Right lung (tissue), 2 donors: ENCODE measurements at regions not wholly inside any gene's neighbourhood (a gene's known extent, or its start where the extent isn't known, plus 50 kb on each side); places are given as distances from the start of the nearest gene placed in this dataset.

Experiments used
- DNase-seq, 2 donors: peaks; one replicate each; pipeline ENCODE4 v3.0.0-alpha.2; 2013

DNA sequence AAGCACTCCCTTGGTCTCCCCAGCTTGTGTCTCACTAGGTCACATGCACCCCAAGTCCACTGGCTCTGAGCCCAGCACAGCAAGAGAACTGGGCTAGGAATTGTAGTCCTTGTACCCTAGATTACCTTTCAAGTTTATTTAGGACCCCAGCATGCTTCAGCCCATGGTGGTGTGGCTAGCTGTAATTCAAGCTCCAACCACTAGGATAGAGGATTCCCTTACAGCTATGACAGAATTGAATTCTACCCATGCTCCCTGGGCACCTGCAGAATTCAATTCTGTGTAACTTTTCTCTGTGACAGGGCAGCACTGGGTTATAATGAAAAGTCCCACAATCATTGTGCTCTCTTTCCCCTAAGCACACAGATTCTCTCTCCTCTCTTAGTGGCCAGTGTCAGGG lies 253.8 kb upstream of the DMD start:
- DNase-seq: no peak

DNA sequence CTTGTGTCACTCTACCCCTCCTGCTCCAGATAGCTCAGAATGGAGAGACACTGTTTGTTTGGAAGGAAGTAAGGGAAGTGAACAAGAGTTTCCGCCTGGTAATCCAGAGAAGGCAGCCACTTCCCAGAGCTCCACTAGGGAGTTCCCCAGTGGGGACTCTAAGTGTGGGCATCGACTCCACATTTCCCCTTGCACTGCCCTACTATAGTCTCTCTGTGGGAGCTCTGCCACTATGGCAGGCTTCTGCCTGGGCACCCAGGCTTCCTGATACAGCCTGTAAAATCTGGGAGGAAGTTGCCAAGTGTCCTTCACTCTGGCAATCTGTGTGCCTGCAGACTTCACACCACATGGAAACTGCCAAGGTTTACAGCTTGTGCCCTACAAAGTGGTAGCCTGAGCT lies 245.8 kb upstream of the DMD start:
- no peak for DNase-seq

DNA sequence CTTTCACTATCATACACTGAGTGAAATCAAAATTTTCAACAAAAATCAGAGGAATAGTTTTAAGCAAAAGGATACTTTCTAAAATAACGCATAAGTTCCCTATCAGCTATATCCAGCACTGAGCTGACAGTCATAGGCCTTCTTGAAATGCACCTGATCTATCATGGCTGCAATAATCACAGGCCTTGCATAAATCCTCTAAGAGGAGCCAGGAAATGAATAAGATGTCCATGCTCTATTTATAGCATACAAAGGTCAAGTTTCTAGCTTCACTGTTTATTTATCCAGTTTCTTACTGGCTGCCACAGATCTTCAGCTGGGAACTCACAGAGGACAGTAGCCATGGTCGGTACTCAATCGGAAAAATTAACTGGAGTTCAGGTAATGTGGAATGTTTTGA lies 235.9 kb upstream of the DMD start:
- DNase-seq: no peak

DNA sequence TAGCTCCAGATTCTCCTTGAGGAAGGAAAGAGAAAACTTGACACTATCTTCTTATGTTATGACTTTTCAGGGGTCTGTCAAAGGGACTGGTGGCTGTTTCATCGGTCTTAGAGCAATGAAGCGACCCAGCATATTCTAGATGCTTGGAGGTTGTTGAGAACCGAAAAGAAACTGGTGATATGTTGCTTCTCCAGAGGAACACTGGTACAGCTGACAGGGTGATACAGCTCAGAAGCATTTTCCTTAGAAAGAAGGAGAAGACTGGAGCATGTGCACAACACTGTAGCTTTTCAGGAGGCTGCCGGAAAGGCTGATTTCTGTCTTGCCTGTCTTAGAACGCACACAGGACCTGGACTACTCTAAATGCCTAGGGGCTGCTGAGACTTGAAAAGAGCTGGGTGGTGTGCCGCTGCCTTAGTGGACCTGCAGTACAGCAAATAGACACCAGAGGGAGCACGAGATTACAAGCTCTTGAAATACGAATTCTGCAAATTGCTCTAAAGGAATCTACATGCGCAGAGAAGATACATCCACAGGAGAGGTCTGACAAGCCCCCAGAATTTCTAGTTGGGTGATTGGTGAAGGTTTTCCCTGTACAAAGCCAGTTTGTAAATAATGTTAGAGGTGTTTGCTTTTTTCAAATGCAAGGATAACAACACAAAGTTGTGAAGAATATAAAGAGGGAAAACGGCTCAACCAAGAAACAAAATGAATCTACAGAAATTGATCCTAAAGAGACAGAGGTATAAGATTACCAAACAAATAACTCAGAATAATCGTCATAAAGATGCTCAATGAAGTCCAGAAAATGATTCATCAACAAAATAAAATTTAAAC lies 223.1 kb upstream of the DMD start:
- peak; percentile 30 to 63 for DNase-seq

DNA sequence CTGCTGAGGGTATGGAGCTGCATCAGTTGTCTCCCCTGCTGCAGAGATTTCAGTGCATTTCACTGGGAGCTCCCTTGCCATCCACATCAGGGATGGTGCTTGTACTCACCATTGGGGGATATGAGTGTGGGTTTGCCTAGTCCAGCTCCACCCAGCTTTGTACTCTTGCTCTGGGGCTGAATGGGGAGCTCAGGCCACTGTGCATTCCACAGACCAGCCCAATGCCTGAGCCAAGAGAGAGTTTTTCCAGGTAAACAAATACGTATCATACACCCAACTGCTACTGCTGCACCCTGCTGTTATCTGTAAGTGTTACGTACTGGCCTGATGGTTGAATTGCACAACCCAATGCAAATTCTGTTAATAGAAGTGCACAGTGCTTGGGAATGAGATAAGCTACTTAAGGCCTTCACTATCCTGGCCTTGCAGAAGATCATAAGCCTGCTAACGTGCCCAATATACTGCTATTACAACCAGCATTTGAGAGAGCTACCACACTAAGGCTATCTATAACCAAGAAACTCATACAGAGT lies 205.0 kb upstream of the DMD start:
- DNase-seq: no peak

DNA sequence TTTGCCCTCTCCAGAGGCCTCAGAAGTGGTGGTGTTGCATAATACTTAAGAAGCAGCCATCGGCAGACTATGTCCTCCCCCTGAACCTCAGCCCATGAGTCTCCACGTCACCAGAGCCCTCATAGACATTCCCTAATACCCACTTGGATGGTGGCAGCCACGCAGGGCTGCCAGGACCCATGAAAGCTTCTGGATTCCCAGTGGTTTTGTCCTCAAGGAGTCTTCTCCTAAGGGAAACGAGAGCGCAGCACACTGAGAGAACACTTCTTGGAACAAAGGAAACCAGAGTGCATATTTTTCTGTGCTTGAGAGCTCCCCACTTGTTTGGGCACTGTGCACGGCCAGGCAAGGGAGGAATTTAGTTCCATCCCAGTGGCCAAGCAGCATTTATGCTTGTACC lies 204.1 kb upstream of the DMD start:
- DNase-seq: no peak

DNA sequence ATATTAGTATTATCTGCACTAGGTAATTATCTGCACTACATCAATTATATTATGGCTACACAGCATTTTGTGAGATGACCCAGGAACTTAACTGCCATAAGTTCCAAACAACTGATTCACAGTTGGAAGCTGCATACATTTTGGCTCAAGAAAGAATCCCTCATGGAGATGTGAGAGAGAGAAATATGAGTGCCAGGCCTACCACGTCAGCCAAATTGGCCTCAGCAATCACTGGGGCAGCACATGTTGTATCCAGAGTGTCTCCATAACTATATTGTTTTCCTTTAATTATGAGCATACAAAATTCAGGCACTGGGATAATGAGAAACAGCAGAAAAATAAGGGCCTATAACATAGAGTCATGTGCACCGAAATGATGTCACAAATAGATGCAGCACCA lies 174.2 kb upstream of the DMD start:
- DNase-seq: no peak

DNA sequence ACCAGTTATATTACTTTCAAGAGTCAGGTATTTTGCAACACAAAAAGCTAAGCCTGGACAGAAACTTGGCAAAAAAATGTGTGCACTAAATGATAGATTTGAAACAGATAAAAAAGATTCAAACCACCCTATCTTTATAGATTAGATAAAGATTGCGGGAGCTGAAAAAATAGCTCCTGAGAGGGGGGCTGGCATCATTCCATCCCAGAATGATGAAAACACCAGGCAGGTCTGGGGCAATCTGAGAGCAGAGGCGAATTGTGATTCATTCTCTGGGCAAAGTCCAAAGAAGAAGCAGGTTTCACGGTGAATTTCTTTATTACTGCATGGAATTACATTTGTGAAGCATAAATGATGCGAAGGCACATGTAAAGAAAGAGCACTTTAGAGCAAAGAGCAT lies 168.5 kb upstream of the DMD start:
- DNase-seq: peak in 1 of 2 donors; percentile 0

DNA sequence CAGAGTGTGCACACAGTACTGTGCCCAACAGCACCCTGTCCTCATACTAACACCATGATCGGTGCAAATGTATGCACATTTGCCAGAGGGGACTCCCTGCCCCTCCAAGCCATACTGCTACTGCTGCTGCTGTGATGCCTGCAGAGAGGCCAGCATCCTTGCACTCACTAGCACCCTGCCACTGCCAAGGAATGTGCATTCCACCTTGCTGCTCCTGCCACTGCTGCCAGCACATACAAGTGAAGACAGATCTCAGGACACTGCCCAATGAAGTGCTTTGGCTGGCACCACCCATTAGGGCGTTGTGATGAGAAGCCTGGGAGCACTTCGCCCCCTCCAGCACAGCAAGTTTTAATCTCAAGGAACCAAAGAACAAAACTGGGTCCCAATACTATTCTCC lies 146.3 kb upstream of the DMD start:
- no peak for DNase-seq

DNA sequence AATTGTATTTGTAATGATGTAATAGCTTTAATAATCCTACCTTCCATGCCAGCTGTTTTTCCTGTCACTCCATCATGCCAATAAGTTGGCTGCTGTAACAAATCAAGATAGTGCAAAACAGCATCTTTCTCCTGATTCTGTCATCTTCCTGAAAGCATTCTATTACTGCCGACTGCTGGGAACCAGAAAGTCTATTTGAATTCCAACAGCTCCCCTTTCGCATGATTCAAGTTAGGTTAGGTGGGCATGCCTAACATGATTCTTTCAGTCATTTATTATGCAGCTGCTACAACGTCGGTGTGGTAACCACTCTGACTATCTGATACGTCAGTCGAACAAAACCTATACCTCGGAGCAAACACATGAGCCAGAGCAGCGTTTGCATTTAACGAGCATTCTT lies 127.9 kb upstream of the DMD start:
- DNase-seq: no peak

DNA sequence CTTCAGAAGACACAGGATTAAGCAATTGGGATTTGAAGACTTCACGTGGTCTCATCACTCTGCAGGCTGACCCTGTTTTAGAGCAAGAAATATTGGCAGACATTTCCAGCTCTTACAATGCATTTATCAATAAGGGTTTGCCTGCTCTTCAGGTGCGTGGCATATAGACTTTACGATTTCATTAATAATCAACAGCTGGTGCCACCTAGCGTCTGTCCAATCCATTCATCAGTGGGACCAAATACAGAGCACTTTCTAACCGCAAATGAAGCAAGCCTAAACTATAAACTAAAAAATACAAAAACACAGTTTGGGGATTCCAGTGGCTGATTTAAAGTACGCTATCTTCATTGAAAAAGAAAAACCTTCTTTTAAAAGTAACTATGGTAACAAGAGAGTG lies 125.4 kb upstream of the DMD start:
- no peak for DNase-seq

DNA sequence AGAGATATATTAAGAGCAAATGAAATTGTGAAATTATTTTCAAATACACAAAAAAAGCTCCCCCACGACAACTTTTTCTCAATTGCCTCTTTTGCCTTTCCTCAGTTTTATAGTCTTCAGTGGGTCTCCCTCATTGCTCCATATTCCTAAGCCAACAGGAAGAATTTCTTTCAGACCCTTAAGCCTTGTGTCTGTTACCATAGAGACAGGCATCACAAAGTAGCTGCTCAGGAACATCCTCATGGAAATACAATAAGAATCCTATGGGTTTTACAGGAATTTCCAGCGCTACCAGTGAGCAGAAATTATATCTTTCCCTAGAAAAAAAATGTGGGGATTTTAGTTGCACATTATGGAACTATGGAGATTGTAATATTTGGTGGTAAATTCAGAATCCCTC lies 121.9 kb upstream of the DMD start:
- no peak for DNase-seq

DNA sequence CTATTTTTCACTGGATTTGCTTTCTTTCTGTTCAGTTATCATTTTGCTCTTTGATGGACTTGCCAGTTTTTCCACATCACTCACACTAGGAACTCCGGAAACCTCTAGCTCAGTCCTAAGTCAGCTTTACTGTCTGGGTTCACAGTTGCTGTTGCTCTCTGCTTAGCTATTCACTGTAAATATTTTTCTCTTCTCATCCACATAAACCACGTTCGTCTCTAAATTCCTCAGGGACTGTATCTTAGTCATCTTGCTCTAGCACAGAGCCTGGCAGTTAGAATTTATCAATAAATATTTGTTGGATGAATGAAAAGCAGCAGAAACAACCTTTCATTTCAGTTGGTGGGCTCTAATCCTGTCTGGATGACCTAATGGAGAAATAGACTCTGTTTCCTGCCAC lies 119.4 kb upstream of the DMD start:
- DNase-seq: no peak

DNA sequence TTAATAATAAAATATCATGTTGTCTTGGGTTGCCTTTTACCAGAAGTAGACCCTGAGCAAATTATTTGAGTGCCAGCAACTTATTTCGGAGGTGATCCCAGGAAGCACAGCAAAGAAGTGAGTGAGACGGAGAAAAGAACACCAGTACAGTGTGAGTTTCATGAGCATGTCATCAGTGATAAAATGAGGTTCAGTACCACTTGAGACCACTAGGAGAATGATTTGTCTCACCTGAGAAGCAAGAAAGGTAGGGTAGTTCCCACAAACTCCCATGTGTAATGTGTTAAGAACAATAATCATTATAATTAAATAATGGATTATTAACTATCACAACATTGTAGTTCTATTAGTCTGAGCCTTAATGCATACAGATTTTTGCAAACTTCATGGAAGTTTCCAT lies 112.8 kb upstream of the DMD start:
- no peak for DNase-seq

DNA sequence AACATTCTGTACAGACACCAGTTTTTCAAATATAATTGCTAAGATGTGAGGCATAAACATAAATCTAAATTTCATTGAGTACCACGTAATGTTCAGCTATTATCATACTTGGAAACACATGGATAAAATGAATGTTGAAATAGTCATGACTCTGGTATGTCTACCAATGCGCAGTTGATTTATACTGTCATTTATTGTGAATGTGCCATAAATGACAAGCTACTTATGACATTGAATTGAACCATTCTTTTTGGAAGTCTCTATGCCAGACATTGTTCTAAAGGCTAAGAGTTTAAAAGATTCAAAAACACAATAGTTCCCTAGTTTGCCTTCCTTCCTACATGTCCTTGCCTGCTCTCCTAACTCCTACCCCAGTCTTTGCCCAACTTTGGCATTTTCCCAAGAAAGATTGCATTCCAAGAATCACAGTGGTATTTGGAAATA lies 96.6 kb upstream of the DMD start:
- no peak for DNase-seq

DNA sequence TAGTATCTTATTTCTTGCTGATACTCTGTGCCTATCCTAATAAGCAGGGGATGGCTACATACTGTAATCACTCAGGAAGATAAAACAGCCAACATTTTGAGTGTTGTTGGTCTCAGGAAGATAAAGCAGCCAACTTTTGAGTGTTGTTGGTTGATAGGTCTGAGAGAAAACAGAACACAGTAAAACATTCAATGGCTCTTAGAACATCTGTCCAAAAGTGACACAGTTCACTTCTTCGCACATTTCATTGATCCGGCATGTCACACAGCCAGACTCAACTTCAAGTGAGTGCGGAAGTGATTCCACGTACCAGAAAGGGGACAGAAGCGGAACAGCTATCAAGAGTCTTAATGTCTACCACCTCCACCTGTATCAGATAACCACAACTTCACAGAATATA lies 87.3 kb upstream of the DMD start:
- DNase-seq: no peak

DNA sequence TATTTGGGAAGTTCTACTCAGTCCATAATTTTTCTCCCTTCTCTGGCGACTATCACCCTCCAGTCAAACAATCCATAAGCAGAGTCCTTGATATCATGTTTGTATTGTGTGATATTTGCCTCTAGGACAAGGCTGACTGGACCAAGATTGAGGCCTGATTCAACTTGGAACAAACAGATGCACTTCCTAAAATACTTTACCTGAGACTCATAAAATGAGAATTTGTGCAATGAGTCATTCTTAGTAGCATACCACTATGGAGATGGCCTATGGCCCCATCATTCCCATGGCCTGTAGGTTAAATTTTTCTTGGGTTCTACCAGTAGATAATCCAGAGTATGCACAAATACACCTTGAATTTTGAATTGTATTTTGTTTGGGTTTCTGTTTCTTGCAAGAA lies 74.2 kb upstream of the DMD start:
- DNase-seq: no peak

DNA sequence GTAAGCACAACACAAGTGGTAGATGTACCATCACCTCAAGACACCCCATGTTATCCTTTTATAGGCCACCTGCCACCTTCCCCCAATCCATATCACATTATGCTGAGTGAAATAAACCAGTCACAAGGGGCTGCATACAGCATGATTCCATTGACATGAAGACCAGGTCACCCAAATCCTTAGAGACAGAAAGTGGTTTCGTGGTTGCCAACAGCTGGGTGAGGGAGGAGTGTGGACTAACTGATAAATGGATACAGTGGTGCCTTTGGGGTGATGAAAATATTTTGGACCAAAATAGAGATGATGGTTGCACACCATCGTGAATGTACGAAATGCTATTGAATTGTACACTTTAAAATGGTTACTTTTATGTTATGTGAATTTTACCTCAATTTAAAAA lies 65.7 kb upstream of the DMD start:
- no peak for DNase-seq

DNA sequence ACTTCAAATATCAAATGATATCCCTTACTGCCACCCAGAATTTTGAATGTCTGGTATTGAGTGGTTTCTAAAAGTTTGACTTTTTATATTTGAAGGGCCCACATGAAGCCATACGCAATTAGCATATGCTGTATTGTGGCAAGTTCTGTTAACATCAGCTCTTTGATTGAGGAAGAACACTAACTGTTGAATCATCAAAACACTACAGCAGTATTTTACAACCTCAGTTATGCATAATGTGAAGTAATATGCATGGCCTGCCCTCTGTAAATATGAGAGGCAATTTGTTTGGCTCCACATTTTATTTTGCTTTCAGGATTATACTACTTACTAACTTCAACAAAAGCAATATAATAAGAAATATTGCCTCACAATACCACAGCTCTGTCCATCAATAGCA lies 62.2 kb upstream of the DMD start:
- DNase-seq: no peak

DNA sequence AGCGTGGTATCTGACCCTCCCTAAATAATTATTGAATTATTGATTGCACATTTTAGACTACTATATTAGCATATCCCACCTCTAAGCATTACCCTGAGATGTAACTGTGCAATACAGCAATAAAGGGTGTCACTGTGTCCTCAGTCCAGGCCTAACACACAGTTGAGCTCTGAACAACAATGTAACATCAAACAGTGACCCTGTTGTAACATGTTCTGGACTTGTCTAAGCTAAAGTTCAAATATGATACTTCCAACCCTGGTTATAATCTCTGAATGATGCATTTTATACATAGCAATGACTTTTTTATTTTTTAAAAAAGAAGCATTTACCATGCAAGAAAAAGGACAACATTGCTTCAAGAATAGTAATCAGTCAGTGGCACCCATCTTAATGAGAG lies 61.6 kb upstream of the DMD start:
- DNase-seq: no peak
